ENCODE measurements at regions not wholly inside any gene's neighbourhood (a gene's known extent, or its start where the extent isn't known, plus 50 kb on each side); places are given as distances from the start of the nearest gene placed in this dataset.

- H3K4me1 ChIP-seq = no peaks in the 10 kb centered on the region
- no peaks in the 10 kb centered on the region for H3K27me3 ChIP-seq
- in situ Hi-C loops (cut with MboI; ENCODE audit: low pct_ligation_motif_present in 1 of 4, low pct_unique_long_range_greater_than_20kb in 1 of 4, low sequenced_read_pairs in 3 of 4) (no loop called here), intact Hi-C loops (cut with DNase I; ENCODE audit: low total_unique reads) (no loop called here)
- H3K36me3 ChIP-seq = no peaks in the 10 kb centered on the region
- TF ChIP-seq POLR2AphosphoS5 (IDR thresholded peaks at IDR 0.05) = no peak
- TF ChIP-seq, protein P1, sequence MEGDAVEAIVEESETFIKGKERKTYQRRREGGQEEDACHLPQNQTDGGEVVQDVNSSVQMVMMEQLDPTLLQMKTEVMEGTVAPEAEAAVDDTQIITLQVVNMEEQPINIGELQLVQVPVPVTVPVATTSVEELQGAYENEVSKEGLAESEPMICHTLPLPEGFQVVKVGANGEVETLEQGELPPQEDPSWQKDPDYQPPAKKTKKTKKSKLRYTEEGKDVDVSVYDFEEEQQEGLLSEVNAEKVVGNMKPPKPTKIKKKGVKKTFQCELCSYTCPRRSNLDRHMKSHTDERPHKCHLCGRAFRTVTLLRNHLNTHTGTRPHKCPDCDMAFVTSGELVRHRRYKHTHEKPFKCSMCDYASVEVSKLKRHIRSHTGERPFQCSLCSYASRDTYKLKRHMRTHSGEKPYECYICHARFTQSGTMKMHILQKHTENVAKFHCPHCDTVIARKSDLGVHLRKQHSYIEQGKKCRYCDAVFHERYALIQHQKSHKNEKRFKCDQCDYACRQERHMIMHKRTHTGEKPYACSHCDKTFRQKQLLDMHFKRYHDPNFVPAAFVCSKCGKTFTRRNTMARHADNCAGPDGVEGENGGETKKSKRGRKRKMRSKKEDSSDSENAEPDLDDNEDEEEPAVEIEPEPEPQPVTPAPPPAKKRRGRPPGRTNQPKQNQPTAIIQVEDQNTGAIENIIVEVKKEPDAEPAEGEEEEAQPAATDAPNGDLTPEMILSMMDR (IDR thresholded peaks at IDR 0.05) = no peak
- H3K4me3 ChIP-seq = no peak overlapping the region
- H3K9me3 ChIP-seq = no peaks in the 10 kb centered on the region
- 80 to 81% methylated on average over 3 of the region's 3 CpGs for WGBS, 2 donors (ENCODE audit: low coverage in 1 of 2)
- H3K27ac ChIP-seq = no peak overlapping the region
- DNase-seq = no peak
These were observed 719.7 kb upstream of the ID2 start for GRCh38 chr2:7962161-7962560.

- in situ Hi-C loops (cut with MboI; ENCODE audit: low pct_ligation_motif_present in 1 of 4, low pct_unique_long_range_greater_than_20kb in 1 of 4, low sequenced_read_pairs in 3 of 4) = no loop called here
These were observed 718.1 kb upstream of the ID2 start for GRCh38 chr2:7963787-7964186.

GRCh38 chr2:7966032-7966431 lies 715.8 kb upstream of the ID2 start:
- H3K27me3 ChIP-seq = no peaks in the 10 kb centered on the region
- no peak for DNase-seq
- WGBS, 2 donors (ENCODE audit: low coverage in 1 of 2) = 0 to 57% methylated on average over 1 to 3 of the region's 3 CpGs
- no peak overlapping the region for H3K27ac ChIP-seq
- no peaks in the 10 kb centered on the region for H3K9me3 ChIP-seq
- no peaks in the 10 kb centered on the region for H3K36me3 ChIP-seq
- no peaks in the 10 kb centered on the region for H3K4me1 ChIP-seq
- TF ChIP-seq, protein P1 (IDR thresholded peaks at IDR 0.05) = no peak
- TF ChIP-seq EP300 (IDR thresholded peaks at IDR 0.05; ENCODE audit: low read depth) = no peak
- TF ChIP-seq POLR2A (IDR thresholded peaks at IDR 0.05) = no peak
- no peak for TF ChIP-seq POLR2AphosphoS5 (IDR thresholded peaks at IDR 0.05)
- intact Hi-C loops (cut with DNase I; ENCODE audit: low total_unique reads) (no loop called here), in situ Hi-C loops (cut with MboI; ENCODE audit: low pct_ligation_motif_present in 1 of 4, low pct_unique_long_range_greater_than_20kb in 1 of 4, low sequenced_read_pairs in 3 of 4) (no loop called here)
- H3K4me3 ChIP-seq = no peak overlapping the region

More at GRCh38 chr2:7963787-7964186, 718.1 kb upstream of the ID2 start:
- H3K36me3 ChIP-seq = no peaks in the 10 kb centered on the region
- H3K4me3 ChIP-seq = no peak overlapping the region
- no peak for DNase-seq
- H3K4me1 ChIP-seq = no peaks in the 10 kb centered on the region
- no peaks in the 10 kb centered on the region for H3K27me3 ChIP-seq
- intact Hi-C loops (cut with DNase I; ENCODE audit: low total_unique reads) = no loop called here
- H3K9me3 ChIP-seq = no peaks in the 10 kb centered on the region
- no peak overlapping the region for H3K27ac ChIP-seq
- TF ChIP-seq POLR2AphosphoS5 (IDR thresholded peaks at IDR 0.05) = no peak
- WGBS, 2 donors (ENCODE audit: low coverage in 1 of 2) = 83 to 96% methylated on average over 3 to 4 of the region's 4 CpGs

DNA sequence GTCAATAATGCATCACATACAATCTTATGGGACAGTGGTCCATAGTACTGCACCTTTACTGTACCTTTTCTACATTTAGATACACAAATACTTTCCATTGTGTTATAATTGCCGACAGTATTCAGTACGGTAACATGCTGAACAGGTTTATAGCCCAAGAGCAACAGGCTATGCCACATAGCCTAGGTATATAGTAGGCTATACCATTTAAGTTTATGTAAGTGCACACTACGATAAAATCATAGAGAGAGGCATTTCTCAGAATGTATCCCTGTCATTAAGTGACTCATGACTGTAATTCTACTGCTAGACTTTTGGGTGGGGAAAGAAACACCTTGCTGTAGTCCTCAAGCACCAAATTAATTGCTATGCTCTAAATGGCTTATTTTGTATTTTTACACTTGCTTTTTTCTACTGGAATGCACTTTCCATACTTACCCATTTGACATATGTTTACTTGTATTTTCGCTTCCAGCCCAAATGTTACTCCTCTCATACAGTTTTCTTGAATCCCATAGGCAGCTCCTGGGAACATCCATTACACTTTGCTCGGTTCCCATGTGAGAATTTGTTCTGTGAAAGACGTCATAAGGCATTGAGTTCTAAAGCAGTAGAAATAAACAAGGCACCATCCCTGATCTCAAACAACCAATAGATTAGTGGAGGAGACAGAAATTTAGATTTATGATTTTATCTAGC lies 714.0 kb upstream of the ID2 start:
- Histone ChIP-seq H3K27ac (no peak overlapping the region), H3K27me3 (no peaks in the 10 kb centered on the region), H3K9me3 (no peaks in the 10 kb centered on the region), H3K4me3 (no peak overlapping the region), H3K4me1 (no peaks in the 10 kb centered on the region), H3K36me3 (no peaks in the 10 kb centered on the region)
- TF ChIP-seq EP300 (IDR thresholded peaks at IDR 0.05; ENCODE audit: low read depth) (no peak), POLR2AphosphoS5 (IDR thresholded peaks at IDR 0.05) (no peak), POLR2A (IDR thresholded peaks at IDR 0.05) (no peak)
- TF ChIP-seq, protein P1 (IDR thresholded peaks at IDR 0.05) = no peak
- 84 to 85% methylated on average over 3 to 6 of the region's 6 CpGs for WGBS, 2 donors (ENCODE audit: low coverage in 1 of 2)
- DNase-seq = no peak
- intact Hi-C loops (cut with DNase I; ENCODE audit: low total_unique reads) (no loop called here), in situ Hi-C loops (cut with MboI; ENCODE audit: low pct_ligation_motif_present in 1 of 4, low pct_unique_long_range_greater_than_20kb in 1 of 4, low sequenced_read_pairs in 3 of 4) (no loop called here)
